ENCODE measurements at regions not wholly inside any gene's neighbourhood (a gene's known extent, or its start where the extent isn't known, plus 50 kb on each side); places are given as distances from the start of the nearest gene placed in this dataset.
"Not testable (repeated sequence)": the region's sequence is repeated elsewhere in the genome, so short reads cannot be mapped to it uniquely, and the experiment has no call there.

- Histone ChIP-seq H3K27me3 (replicated peaks; ENCODE audit: insufficient read depth) (no peaks in the 10 kb centered on the region), H3K27ac (no peak overlapping the region), H3K36me3 (no peaks in the 10 kb centered on the region), H3K9me3 (no peaks in the 10 kb centered on the region), H3K4me1 (replicated peaks) (no peaks in the 10 kb centered on the region), H3K4me3 (no peak overlapping the region)
- WGBS = 63% methylated on average over 5 of the region's 5 CpGs
- intact Hi-C loops (cut with DNase I) = no loop called here
- TF ChIP-seq CTCF (IDR thresholded peaks at IDR 0.05) (no peak), POLR2A (IDR thresholded peaks at IDR 0.05) (no peak)
- no peak for DNase-seq (ENCODE audit: low spot score)
Observed at GRCh38 chr9:100739666-100740065, 161.8 kb downstream of the CAVIN4 start.

GRCh38 chr9:100748930-100749329 lies 171.1 kb downstream of the CAVIN4 start:
- WGBS = 72% methylated on average over 4 of the region's 4 CpGs
- H3K9me3 ChIP-seq; H3K4me1 ChIP-seq (replicated peaks); H3K27ac ChIP-seq; DNase-seq (ENCODE audit: low spot score); H3K36me3 ChIP-seq; intact Hi-C loops (cut with DNase I); H3K27me3 ChIP-seq (replicated peaks; ENCODE audit: insufficient read depth); H3K4me3 ChIP-seq: not testable (repeated sequence)

- Histone ChIP-seq H3K9me3 (no peaks in the 10 kb centered on the region), H3K36me3 (no peaks in the 10 kb centered on the region), H3K27me3 (replicated peaks; ENCODE audit: insufficient read depth) (no peaks in the 10 kb centered on the region), H3K27ac (no peak overlapping the region), H3K4me3 (no peak overlapping the region), H3K4me1 (replicated peaks) (peaks cover 3% of the 10 kb centered on the region)
- TF ChIP-seq POLR2A (IDR thresholded peaks at IDR 0.05) = no peak
- no peak for TF ChIP-seq POLR2AphosphoS5 (IDR thresholded peaks at IDR 0.05)
- TF ChIP-seq CTCF (IDR thresholded peaks at IDR 0.05) = no peak
- no peak for DNase-seq (ENCODE audit: low spot score)
- intact Hi-C loops (cut with DNase I) = no loop called here
- WGBS = 71% methylated on average over 2 of the region's 2 CpGs
Observed at GRCh38 chr9:100756217-100756616, 178.3 kb downstream of the CAVIN4 start.

- intact Hi-C loops (cut with DNase I) = no loop called here
- 39% methylated on average over 3 of the region's 3 CpGs for WGBS
- no peak for TF ChIP-seq POLR2AphosphoS5 (IDR thresholded peaks at IDR 0.05)
- TF ChIP-seq CTCF (IDR thresholded peaks at IDR 0.05) = no peak
- DNase-seq (ENCODE audit: low spot score) = no peak
- Histone ChIP-seq H3K27ac (no peak overlapping the region), H3K36me3 (no peaks in the 10 kb centered on the region), H3K4me1 (replicated peaks) (peaks cover 3% of the 10 kb centered on the region), H3K4me3 (no peak overlapping the region), H3K27me3 (replicated peaks; ENCODE audit: insufficient read depth) (no peaks in the 10 kb centered on the region), H3K9me3 (no peaks in the 10 kb centered on the region)
Observed at GRCh38 chr9:100759215-100759614, 181.3 kb downstream of the CAVIN4 start.

- no peak for TF ChIP-seq CTCF (IDR thresholded peaks at IDR 0.05)
- DNase-seq (ENCODE audit: low spot score) = no peak
- Histone ChIP-seq H3K4me3 (no peak overlapping the region), H3K9me3 (no peaks in the 10 kb centered on the region), H3K27me3 (replicated peaks; ENCODE audit: insufficient read depth) (no peaks in the 10 kb centered on the region), H3K4me1 (replicated peaks) (peaks cover 3% of the 10 kb centered on the region), H3K36me3 (no peaks in the 10 kb centered on the region), H3K27ac (no peak overlapping the region)
- WGBS = 7% methylated on average over 1 of the region's 1 CpG
- intact Hi-C loops (cut with DNase I) = no loop called here
Observed at GRCh38 chr9:100761276-100761802, 183.5 kb downstream of the CAVIN4 start.

All from prostate gland (tissue), 2 donors.